BJ (cell line): ENCODE measurements at regions not wholly inside any gene's neighbourhood (a gene's known extent, or its start where the extent isn't known, plus 50 kb on each side); places are given as distances from the start of the nearest gene placed in this dataset.
"Not testable (repeated sequence)": the region's sequence is repeated elsewhere in the genome, so short reads cannot be mapped to it uniquely, and the experiment has no call there.

ENCODE experiments used
- CTCF ChIA-PET: fragments of 350-600 bp; formaldehyde crosslinking; extraction: SDS; loops from one replicate; lab custom pipeline; 2021; ENCODE audit warnings: antibody characterized with exemption, inconsistent platforms; lab: Yijun Ruan, JAX
- POLR2A ChIA-PET: fragments of 300-600 bp; sonication (Branson Sonifier 250); formaldehyde crosslinking; extraction: SDS; loops from one replicate; lab custom pipeline; 2021; ENCODE audit warnings: antibody characterized with exemption; lab: Charles Lee
- DNase-seq: peaks from one replicate; pipeline ENCODE4 v3.0.0-alpha.2; 2011; ENCODE audit warnings: low read depth
- H3K27me3 ChIP-seq: 2 replicates; pipeline ENCODE4 v1.6.0; 2011; ENCODE audit warnings: low read length; ENCODE audit not compliant: control insufficient read depth, insufficient read depth
- H3K36me3 ChIP-seq: 2 replicates; pipeline ENCODE4 v1.5.1; 2011; ENCODE audit warnings: low read length; ENCODE audit not compliant: control insufficient read depth, insufficient read depth
- H3K4me3 ChIP-seq: 2 replicates; pipeline ENCODE4 v1.5.1; 2011; ENCODE audit warnings: low read depth, mild to moderate bottlenecking, control low read depth, low read length
- CTCF ChIP-seq: IDR thresholded peaks from 2 replicates; pipeline ENCODE4 v1.5.1; 2011; ENCODE audit warnings: low read depth, mild to moderate bottlenecking, control low read depth, inconsistent platforms, low read length, moderate library complexity; ENCODE audit not compliant: insufficient read depth

- Histone ChIP-seq H3K36me3 (no peaks in the 10 kb centered on the region), H3K27me3 (no peaks in the 10 kb centered on the region), H3K4me3 (no peak overlapping the region)
- ChIA-PET POLR2A (no interaction called here), CTCF (no interaction called here)
- no peak for DNase-seq
- TF ChIP-seq CTCF: no peak
Observed at GRCh38 chr3:151675858-151676615, 57.7 kb upstream of the AADACL2 start.

- Histone ChIP-seq H3K4me3 (no peak overlapping the region), H3K27me3 (no peaks in the 10 kb centered on the region), H3K36me3 (no peaks in the 10 kb centered on the region)
- ChIA-PET POLR2A (no interaction called here), CTCF (no interaction called here)
- DNase-seq: no peak
- no peak for TF ChIP-seq CTCF
Observed at GRCh38 chr3:151673974-151674373, 59.8 kb upstream of the AADACL2 start.

- H3K36me3 ChIP-seq, POLR2A ChIA-PET, DNase-seq, H3K27me3 ChIP-seq, H3K4me3 ChIP-seq: not testable (repeated sequence)
- CTCF ChIA-PET: interaction anchor here (0.6 kb wide), 1 partner anchor 958 kb away, joined by 3 read pairs; no protein-coding TSS in a partner anchor
Observed at GRCh38 chr3:151667762-151668161, 66.0 kb upstream of the AADACL2 start.

GRCh38 chr3:151660885-151661284, 72.8 kb upstream of the AADACL2 start:
- no peaks in the 10 kb centered on the region for H3K27me3 ChIP-seq
- DNase-seq: no peak
- no peak overlapping the region for H3K4me3 ChIP-seq
- TF ChIP-seq CTCF: no peak
- POLR2A ChIA-PET: no interaction called here
- CTCF ChIA-PET: interaction anchor here (0.6 kb wide), 1 partner anchor 219 kb away, joined by 5 read pairs; no protein-coding TSS in a partner anchor
- no peaks in the 10 kb centered on the region for H3K36me3 ChIP-seq

GRCh38 chr3:151644986-151645385, 88.7 kb upstream of the AADACL2 start:
- Histone ChIP-seq H3K4me3 (no peak overlapping the region), H3K36me3 (no peaks in the 10 kb centered on the region), H3K27me3 (no peaks in the 10 kb centered on the region)
- ChIA-PET CTCF (no interaction called here), POLR2A (no interaction called here)
- no peak for TF ChIP-seq CTCF
- no peak for DNase-seq
